Activated CD4-positive, CD25-positive, alpha-beta regulatory T cell treated with anti-CD3 and anti-CD28 coated beads, Interleukin-2, amount 50 U/mL, for 72 hours (primary cell): ENCODE measurements at regions not wholly inside any gene's neighbourhood (a gene's known extent, or its start where the extent isn't known, plus 50 kb on each side); places are given as distances from the start of the nearest gene placed in this dataset.
"Not testable (repeated sequence)": the region's sequence is repeated elsewhere in the genome, so short reads cannot be mapped to it uniquely, and the experiment has no call there.

ENCODE experiments used
- DNase-seq: peaks from one replicate; pipeline ENCODE4 v3.0.0; 2021

DNA sequence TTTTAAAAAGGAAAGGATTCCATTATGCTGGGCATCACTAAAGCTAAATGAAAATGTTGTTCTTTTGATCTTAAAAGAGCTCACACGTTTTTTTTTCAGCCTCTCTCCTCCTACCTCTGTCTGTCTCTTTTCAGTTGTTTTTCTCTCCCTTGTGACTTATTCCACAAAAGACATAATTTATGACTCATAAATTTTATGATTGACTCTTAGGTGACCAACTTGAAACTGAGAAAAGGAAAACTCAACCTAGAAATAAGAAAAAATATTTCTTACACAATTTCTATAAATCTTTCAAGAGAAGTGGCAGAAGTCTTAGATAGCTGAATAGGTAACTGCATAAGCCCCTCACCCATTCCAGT is 227.7 kb upstream of the DDHD1 start:
- DNase-seq: no peak

DNA sequence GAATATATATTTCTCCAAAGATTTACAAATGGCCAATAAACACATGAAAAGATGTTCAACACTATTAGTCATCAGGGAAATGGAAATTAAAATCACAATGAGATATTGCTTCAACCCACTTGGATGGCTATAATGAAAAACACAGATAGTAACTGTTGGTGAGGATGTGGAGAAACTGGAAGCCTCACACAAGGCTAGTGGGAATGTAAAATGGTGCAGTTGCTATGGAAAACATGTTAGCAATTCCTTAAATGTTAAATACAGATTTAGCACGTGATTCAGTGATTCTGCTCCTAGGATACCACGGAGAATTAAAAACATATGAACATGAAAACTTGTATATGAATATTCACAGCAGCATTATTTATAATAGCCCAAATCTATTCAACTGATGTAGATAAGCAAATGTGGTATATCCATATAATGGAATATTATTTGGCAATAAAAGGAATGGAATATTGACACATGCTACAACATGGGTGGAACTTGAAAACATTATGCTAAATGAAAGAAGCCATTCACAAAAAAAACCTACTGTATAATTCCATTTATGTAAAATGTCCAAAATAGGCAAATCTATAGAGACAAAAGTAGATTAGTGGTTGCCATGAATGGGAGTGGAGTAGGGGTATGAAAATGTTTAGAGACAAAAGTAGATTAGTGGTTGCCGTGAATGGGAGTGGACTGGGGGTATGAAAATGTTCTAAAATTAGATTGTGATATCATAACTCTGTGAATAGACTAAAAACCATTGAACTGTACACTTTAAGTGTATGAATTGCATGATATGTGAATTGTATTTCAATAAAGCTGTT is 227.1 kb upstream of the DDHD1 start:
- DNase-seq: no peak

DNA sequence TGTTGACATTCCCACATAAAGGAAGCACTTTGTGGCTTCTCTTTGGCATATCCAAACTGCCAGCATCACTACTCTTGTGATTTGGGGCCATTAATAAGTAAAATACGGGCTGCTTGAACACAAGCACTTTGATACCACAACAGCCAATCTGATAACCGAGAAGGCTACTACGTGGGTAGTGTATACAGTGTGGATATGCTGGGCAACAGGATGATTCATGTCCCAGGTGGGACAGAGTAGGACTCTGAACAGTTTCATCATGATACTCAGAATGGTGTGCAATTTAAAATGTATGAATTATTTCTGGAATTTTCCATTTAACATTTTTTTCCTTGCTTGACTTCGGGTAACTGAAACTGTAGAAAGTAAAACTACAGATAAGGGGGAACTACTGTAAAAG is 225.0 kb upstream of the DDHD1 start:
- DNase-seq: no peak

DNA sequence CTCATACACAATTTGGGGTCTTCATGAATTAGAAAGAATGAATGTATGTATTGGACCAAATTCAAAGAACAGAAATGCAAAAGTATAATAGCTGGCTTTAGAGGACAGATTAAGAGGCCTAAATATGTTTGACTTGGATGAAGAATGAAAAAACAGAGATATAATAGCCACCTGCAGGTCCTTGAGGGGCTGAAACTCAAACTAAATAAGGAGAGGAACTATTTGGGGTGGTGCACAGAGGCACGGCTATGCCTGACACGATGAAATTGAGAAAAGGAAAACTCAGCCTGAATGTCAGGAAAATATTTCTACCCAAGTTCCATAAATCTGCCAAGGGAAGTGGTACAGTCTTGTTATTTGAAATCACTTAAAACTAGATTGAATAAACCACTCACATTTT is 222.9 kb upstream of the DDHD1 start:
- no peak for DNase-seq

DNA sequence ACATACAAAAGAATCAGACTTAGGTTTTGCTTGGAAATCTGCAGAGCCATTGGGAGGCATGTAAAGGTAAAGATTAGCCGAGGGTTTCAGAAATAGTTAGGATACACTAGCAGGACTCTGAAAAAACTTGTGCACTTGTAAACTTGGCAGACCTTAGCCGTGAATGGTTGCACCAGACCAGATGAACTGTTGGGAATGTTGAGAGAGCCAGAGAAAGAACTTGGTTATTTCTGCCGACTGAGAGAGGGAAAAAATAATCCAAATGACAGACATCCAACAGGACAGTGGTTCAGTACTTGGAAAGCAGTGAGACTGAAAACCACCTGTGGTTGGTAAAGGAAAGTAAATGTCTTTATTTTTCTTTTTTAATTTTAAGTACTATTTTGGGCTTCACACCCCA is 222.5 kb upstream of the DDHD1 start:
- DNase-seq: no peak

DNA sequence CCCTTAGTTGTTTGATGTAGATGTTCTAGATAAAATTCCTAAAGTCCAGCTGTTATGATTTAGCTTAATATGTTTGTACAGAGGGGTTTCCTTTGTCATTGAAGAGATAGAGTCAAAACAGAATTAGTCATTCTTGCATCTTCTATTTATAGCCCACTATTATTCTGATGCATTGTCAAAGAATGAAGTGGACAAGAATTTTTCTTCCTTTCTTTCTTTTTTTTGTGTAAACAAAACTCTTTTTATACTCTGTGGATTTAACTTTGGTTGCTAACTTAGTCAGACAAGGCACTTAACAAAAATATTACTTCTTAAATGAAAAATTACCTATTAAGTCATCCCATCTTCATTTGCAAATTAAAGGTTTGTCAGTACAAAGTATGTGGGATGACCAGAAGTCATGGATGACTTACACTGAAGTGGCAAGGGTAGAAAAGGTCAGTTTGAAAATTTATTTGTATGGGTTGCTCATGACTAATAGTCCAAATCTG is 215.6 kb upstream of the DDHD1 start:
- DNase-seq: no peak

DNA sequence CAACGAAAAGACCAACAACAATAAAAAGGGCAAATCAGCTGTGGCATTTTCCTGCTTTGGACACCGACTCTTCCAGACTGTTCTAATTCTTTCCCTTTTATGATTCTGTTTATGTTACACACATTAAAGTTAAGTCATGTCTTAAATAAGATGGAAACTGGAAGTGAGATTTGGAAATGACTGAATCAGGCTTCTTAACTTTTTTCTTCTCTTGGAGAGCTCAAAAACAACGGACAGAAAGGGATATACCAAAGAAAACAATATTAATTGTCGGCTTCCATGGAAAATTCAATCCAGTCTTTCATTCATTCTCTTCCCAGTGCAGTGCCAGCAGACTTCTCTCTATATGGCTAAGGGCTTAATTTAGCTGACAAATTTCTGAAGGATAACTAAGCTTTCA is 214.9 kb upstream of the DDHD1 start:
- DNase-seq: no peak

DNA sequence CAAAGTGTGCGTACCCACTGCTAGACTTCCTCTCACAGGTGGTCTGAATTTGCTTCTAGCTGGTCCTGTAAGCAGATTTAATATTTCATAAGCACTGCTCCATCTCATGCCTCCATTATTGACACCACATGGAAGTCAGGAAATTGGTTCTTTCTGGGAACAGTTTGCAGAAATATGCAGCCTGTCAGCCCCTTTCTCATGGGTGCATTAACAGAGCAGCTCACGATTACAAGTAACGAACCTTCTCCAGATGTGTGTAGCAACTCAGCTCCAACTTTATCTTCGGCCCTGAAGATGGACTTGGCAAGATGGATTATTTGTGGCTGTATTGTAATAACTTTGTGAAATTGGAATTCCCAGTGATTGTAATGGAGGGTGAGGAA is 214.5 kb upstream of the DDHD1 start:
- no peak for DNase-seq

DNA sequence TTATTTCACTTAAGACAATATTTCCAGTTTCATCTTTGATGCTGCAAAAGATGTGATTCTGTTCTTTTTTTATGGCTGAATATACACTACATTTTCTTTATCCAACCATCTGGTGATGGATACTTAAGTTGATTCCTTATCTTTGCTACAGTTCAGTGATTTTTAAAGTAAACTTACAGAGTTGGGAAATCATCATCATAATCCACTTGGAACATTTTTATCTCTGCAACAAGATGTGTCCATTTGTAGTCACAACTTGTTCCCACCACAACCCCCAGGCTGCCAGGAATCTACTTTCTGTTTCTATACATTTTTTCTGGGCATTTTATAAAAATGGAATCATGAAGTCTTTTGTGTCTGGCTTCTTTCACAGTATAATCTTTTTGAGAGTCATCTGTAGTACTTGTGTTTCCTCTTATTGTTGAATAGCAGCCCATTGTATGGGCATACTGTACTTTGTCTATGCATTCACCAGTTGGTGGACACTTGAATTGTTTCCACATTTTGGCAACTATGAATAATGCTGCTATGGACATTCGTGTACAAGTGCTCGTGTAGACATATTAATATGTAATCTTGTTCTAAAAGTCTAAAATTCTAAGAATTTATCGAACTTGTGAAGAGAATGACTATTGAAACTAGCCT is 212.5 kb upstream of the DDHD1 start:
- DNase-seq: no peak

DNA sequence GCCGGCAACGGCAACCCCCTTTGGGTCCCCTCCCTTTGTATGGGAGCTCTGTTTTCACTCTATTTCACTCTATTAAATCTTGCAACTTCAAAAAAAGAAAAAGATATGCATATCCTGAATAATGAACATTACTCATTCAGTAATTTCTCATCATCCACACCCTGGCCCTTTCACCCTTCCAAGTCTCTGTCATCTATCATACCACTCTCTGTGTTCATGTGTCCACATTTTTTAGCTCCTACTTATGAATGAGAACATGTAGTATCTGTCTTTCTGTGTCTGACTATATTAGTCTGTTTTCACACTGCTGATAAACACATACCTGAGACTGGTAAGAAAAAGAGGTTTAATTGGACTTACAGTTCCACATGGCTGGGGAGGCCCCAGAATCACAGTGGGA is 209.8 kb upstream of the DDHD1 start:
- DNase-seq: not testable (repeated sequence)

DNA sequence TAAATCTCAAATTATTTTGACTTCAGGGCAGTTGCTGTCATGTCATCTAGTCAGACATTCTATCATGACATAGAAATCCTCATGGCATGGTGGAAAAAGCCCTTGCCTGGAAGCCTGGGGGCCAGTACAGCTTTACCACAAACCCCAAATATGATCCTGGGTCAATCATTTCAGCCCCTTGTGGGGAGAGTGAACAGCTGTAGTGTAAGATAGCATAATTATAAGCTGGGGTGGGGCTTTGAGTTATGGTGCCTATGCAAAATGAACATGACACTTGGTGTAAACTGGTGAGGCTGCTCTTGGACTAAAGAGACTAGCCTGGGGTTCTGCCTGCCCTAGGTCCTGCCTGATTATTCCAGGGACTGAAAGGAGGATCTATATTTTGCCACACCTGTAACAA is 207.7 kb upstream of the DDHD1 start:
- no peak for DNase-seq

DNA sequence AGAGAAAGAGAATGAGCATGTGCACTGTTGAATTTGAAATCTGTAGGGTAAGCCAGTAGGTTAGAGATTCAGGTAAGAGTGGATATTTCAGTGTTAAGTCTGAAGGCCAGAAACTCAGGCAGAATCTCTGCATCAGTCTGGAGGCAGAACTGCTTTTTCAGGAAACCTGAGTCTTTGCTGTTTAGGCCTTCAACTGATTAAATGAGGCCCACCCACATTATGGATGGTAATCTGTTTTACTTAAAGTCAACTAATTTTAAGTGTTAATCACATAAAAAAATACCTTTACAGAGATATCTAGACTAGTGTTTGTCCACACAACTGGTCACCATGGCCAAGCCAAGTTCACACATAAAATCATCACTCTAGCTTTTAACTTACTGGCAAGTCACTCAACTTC is 205.0 kb upstream of the DDHD1 start:
- DNase-seq: no peak

DNA sequence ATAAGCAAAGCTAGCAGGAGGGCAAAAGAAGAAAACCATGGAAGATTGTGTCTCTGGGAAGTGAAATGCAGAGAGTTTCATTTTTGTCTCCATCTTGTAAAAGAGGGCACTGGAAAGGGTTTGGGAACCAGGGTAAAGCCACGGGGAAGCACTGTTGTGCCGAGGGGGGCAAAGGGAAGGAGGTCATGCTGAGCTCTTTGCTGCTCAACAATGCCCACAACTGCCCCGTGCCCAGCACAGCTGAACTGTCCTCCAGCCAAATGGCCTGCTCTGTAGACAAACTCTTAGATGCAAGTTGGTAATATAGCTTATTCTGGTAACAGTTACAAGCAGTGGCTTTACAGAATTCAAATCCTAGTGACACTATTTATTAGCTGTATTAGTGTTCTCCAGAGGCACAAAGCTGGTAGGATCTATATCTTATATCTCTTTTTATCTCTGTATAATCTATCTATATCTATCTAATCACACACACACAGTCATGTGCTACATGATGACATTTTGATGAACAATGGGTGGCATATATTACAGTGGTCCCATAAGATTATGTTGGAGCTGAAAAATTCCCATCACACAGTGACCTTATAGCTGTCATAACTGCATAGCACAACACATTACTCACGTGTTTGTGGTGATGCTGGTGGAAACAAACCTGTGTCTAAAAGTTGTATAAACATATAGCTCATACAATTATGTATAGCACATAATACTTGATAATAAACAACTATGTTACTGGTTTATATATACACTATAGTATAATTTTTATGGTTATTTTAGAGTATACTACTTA is 203.4 kb upstream of the DDHD1 start:
- no peak for DNase-seq

DNA sequence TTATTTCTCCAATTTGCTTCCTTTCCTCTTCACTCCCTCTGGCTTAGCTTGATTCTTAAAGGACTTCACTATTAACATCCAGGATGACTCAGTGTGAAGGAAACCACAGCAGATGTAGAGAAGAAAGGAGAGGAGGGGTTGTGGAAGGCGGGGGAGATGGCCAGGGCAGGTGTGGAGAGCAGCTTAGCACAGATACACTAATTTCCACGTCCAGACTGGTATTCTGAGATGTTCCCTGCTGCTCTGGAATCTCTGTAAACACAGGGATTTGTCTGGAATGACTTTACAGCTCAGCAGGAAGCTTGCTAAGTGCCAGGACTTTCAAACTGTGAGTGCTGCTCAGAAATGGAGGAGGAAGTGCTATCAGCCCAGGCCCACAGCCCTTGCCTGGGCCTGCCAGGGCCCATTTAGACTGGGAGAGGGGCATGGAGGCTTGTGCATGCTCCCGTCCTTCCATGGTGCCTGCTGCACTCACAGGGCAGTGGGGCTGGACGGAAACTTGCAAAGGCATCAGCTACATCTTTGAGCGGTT is 202.5 kb upstream of the DDHD1 start:
- no peak for DNase-seq

DNA sequence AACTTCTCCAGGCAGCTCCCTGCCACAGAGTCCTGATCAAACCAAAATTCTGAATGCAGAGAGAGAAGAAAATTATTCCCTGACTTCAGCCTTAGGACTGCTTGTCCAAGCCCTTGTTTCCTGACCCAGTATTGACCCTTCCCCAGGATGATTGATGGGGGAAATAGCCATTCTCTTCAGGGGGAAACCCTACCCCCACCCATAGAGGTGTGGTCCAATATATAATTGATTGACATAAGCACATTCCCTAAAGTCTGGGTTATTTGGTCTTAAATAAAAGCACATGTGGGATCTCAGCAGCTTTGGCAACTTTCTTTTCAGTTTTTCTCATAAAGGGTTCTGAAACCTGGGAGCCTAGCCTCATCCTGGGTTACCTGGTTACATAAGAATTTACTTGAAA is 201.2 kb upstream of the DDHD1 start:
- no peak for DNase-seq

DNA sequence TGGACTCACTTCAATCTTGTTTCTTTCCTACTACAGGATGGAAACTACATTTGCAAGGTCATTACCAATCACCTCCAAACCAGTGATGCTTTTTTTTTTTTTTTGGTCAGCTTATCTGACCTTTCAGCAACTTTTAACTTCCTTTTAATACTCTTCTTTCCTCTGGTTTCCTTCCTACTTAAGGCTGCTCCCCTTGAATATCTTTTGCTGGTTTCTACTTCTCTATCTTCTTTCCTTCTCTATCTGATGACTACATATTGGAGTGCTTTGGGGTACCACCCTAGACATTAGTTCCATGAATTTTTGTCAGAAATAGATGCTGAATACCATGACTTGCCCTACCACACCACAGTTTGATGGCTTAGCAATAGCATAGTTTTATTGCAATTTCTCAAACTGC is 197.7 kb upstream of the DDHD1 start:
- no peak for DNase-seq

DNA sequence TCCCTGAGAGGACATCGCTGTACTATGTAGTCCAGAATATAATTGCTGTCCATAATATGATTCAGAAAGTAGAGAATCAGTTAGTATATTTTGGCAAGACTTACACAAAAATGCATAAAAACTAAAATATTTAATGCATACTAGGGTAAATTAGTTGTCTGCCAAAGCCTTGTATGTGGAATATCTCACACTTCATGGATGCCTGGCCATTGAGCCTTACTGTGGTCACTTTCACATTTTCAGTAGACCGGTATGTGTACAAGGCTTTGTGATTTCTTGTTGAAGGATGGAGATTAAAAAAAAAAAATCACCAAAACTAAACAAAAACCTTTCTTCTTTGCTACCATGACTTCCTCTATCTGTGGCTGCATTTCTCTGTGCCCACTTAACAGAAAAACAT is 197.3 kb upstream of the DDHD1 start:
- DNase-seq: no peak

DNA sequence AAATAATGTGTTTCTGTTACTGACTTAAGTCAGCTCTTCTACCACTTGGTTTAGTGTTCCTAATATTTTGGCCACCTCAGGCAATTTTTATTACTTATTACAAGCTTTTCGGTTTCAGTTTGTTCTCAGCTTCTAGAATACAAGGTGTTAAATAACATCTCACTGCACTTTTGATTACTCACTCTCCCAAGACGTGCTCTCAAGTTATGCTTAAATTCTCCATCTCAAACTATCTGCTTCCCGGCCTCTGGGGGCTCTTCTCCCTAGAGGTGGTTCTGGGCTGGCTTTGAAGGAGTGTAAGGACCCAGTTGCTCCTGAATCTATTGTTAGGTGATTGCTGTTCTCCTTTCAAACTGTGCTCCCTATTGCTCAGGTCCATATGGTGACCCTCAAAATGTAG is 193.9 kb upstream of the DDHD1 start:
- DNase-seq: no peak

DNA sequence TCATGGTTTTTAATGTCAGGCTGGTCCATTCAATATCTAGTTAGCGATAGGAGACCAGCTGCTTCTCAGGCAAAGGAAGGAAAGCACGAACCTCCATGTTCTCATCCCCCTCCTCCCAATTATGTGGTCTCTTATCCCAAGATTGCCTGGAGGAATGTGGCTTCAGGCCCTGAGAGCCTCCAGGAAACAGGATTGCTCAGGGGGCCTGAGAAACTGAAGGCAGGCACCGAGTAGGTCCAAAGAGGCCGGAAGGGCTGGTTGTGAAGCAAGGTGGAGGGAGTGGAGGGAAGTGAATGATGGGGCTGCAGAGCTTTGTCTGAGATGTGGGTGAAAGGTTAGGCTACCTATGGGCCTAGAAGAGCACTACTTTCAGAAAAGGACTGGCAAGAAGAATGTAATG is 188.2 kb upstream of the DDHD1 start:
- no peak for DNase-seq

DNA sequence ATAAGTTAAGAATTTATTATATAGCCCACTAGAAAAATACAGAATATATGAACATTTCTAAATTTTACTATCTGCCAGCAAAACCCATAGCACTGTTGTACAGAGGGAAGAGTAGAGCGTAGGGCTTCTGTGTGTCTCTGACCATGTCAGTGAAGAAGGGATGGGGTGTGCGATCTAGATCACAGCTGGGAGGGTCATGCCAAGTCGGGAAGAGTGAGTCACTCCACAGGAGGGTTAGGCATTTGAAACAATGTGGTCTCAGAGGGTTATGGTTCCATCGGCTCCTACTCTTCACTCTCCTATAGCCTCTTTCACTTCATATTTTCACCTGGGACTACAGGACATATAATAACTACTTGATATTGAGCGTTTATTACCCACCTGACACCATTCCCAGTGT is 185.1 kb upstream of the DDHD1 start:
- DNase-seq: no peak

DNA sequence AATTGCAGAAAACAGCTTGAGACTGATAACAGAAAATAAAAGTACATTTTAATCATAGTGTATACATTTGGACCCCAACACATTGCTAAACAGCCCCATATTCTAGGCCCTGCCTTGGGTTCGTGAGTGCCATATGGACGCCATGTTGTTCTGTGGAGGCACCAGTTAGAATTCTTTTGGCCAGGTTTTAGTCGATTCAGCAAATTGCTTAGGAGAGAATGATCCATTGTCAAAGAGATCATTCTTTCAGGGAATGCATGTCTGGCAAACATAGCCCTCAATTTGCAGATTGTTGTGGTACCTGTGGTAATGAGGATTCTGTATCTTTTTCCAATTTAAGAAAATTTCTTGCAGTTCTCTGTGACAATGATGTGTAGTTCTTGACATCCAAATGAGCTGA is 183.6 kb upstream of the DDHD1 start:
- no peak for DNase-seq

DNA sequence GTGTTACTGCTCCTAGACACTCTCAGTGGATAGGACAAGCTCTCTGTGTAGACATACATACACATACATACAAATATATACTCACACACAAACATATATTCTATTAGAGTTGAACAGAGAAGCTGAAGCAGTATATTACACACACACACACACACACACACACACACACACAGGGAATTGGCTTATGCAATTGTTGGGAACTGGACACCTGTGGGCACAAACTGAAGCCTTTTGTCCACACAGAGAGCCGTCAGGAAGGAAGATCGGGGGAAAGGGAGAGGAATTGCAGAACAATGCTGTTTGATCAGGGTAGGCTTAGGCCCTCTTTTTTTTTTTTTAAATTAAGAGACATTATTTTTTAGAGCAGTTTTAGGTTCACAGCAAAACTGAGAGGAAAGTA is 180.7 kb upstream of the DDHD1 start:
- no peak for DNase-seq

DNA sequence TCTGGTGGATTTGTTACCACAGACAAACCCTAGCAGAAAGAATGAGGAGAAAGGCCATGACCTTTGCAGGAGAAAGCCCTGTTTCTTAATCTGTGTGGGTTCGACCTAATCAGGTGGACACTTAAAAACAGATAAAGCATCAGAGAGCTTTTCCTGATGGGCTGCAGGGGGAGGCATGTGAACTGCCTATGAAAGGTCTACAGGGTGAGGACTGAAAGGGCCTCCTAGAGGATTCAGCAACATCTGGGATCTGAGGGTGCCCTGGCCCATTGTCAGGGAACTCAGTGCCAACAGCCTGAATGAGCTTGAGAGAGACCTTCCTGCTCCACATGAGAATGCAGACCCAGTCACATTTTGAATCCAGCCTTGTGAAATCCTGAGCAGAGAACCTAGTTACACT is 178.8 kb upstream of the DDHD1 start:
- DNase-seq: no peak

DNA sequence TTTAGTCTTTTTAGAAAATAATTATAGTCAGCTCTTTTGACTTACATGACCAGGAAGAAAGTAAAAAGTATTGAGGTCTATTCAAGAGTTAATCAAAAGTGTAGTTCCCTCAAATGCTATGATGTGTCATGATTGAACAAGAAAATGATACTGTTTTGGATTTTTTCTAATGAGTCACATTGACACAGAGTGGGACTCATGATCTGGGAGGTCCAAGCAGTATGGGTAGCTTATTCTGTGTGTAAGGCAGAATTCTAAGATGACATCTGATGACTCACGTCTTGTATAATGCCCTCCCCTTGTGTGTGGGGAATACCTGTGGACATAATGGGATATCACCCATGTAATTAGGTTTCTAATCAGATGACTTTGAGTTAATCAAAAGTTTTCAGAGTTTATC is 178.1 kb upstream of the DDHD1 start:
- no peak for DNase-seq
